ENCODE measurements at regions not wholly inside any gene's neighbourhood (a gene's known extent, or its start where the extent isn't known, plus 50 kb on each side); places are given as distances from the start of the nearest gene placed in this dataset.

GRCh38 chr17:5745111-5745813 lies 161.0 kb upstream of the NLRP1 start:
- in situ Hi-C loops (cut with MboI; ENCODE audit: low sequenced_read_pairs, unreplicated experiment) = no loop called here
- TF ChIP-seq CTCF (IDR thresholded peaks at IDR 0.05; ENCODE audit: borderline replicate concordance, control extremely low read depth, extremely low read depth, insufficient read depth, missing control alignments) = no peak
- DNase-seq (ENCODE audit: low spot score) = no peak

GRCh38 chr17:5747276-5747675 lies 163.0 kb upstream of the NLRP1 start:
- in situ Hi-C loops (cut with MboI; ENCODE audit: low sequenced_read_pairs, unreplicated experiment) = no loop called here

GRCh38 chr17:5747964-5748363 lies 163.7 kb upstream of the NLRP1 start:
- in situ Hi-C loops (cut with MboI; ENCODE audit: low sequenced_read_pairs, unreplicated experiment) = no loop called here
- DNase-seq (ENCODE audit: low spot score) = no peak
- TF ChIP-seq CTCF (IDR thresholded peaks at IDR 0.05; ENCODE audit: borderline replicate concordance, control extremely low read depth, extremely low read depth, insufficient read depth, missing control alignments) = no peak

More at GRCh38 chr17:5747276-5747675, 163.0 kb upstream of the NLRP1 start:
- no peak for TF ChIP-seq CTCF (IDR thresholded peaks at IDR 0.05; ENCODE audit: borderline replicate concordance, control extremely low read depth, extremely low read depth, insufficient read depth, missing control alignments)
- no peak for DNase-seq (ENCODE audit: low spot score)

- DNase-seq (ENCODE audit: low spot score) = no peak
- no peak for TF ChIP-seq CTCF (IDR thresholded peaks at IDR 0.05; ENCODE audit: borderline replicate concordance, control extremely low read depth, extremely low read depth, insufficient read depth, missing control alignments)
- in situ Hi-C loops (cut with MboI; ENCODE audit: low sequenced_read_pairs, unreplicated experiment) = no loop called here
Observed at GRCh38 chr17:5753421-5753820, 169.1 kb upstream of the NLRP1 start.

GRCh38 chr17:5757314-5757907 lies 173.1 kb upstream of the NLRP1 start:
- no peak for DNase-seq (ENCODE audit: low spot score)
- in situ Hi-C loops (cut with MboI; ENCODE audit: low sequenced_read_pairs, unreplicated experiment) = no loop called here
- TF ChIP-seq CTCF (IDR thresholded peaks at IDR 0.05; ENCODE audit: borderline replicate concordance, control extremely low read depth, extremely low read depth, insufficient read depth, missing control alignments) = no peak

- in situ Hi-C loops (cut with MboI; ENCODE audit: low sequenced_read_pairs, unreplicated experiment) = no loop called here
- no peak for DNase-seq (ENCODE audit: low spot score)
- TF ChIP-seq CTCF (IDR thresholded peaks at IDR 0.05; ENCODE audit: borderline replicate concordance, control extremely low read depth, extremely low read depth, insufficient read depth, missing control alignments) = no peak
Observed at GRCh38 chr17:5758651-5759050, 174.3 kb upstream of the NLRP1 start.
